Endothelial cell of umbilical vein (primary cell): ENCODE measurements at regions not wholly inside any gene's neighbourhood (a gene's known extent, or its start where the extent isn't known, plus 50 kb on each side); places are given as distances from the start of the nearest gene placed in this dataset.

Source experiments
- BruUV-seq: library from RNA; stranded (reverse); fragments of 400-500 nt; replicated peaks from 2 replicates; lab custom pipeline; 2021; lab: Mats Ljungman, UMichigan
- CTCF ChIA-PET: fragments of 300-600, 350-600 bp; sonication (Branson Sonifier 250); formaldehyde crosslinking; loops from one replicate; lab custom pipeline; 2021; ENCODE audit warnings: antibody characterized with exemption, inconsistent platforms; lab: Charles Lee
- POLR2A ChIA-PET: fragments of 300-600, 350-600 bp; sonication (Branson Sonifier 250); formaldehyde crosslinking; loops from one replicate; lab custom pipeline; 2021; ENCODE audit warnings: antibody characterized with exemption, inconsistent platforms; lab: Charles Lee
- DNase-seq: peaks from one replicate; pipeline ENCODE4 v3.0.0-alpha.2; 2011; ENCODE audit warnings: low read depth, low spot score
- FAIRE-seq: peaks from 2 replicates; lab custom pipeline; 2011; peaks lifted over from hg19 to GRCh38; lab: Jason Lieb, UNC
- H2AFZ ChIP-seq: 2 replicates; pipeline ENCODE4 v1.6.0; 2012; ENCODE audit warnings: low read depth, low read length, control low read depth, inconsistent platforms
- H3K27ac ChIP-seq: 2 replicates; pipeline ENCODE4 v1.5.1; 2011; ENCODE audit warnings: low read depth, mild to moderate bottlenecking, control low read depth, low read length, moderate library complexity; ENCODE audit not compliant: insufficient read depth
- H3K27me3 ChIP-seq, 2 experiments: 2 replicates each; pipeline versions ENCODE4 v1.6.0 to v1.6.1; 2011; ENCODE audit warnings: low read length in 2 of 2, mixed read lengths in 1 of 2; ENCODE audit not compliant: control insufficient read depth in 2 of 2, insufficient read depth in 2 of 2
- H3K36me3 ChIP-seq, 2 experiments: 2 replicates in 1 of 2; 3 replicates in 1 of 2; pipeline ENCODE4 v1.5.1; 2011; ENCODE audit warnings: low read length in 2 of 2, mild to moderate bottlenecking in 1 of 2, moderate library complexity in 1 of 2; ENCODE audit not compliant: control insufficient read depth in 2 of 2, insufficient read depth in 2 of 2; ENCODE audit errors: extremely low read depth in 1 of 2
- H3K4me1 ChIP-seq: 3 replicates; pipeline ENCODE4 v1.5.1; 2011; ENCODE audit warnings: mild to moderate bottlenecking, low read length; ENCODE audit not compliant: control insufficient read depth, insufficient read depth; ENCODE audit errors: extremely low read depth
- H3K4me2 ChIP-seq: 2 replicates; pipeline ENCODE4 v1.6.1; 2011; ENCODE audit warnings: low read length, control low read depth, mixed read lengths; ENCODE audit not compliant: insufficient read depth
- H3K4me3 ChIP-seq, 3 experiments: fragments of 200-600 bp in 1 of 3; sonication (generic), shearing (Covaris generic) in 1 of 3; replicated peaks in 1 of 3; 2 replicates each; pipeline ENCODE4 v1.5.1; 2011 to 2016; ENCODE audit warnings: control low read depth in 3 of 3, low read length in 3 of 3, mild to moderate bottlenecking in 2 of 3, inconsistent platforms in 1 of 3, low read depth in 1 of 3, moderate library complexity in 1 of 3; ENCODE audit not compliant: insufficient read depth in 1 of 3
- H3K79me2 ChIP-seq: 2 replicates; pipeline ENCODE4 v1.6.0; 2012; ENCODE audit warnings: low read length, inconsistent platforms; ENCODE audit not compliant: control insufficient read depth, insufficient read depth
- H3K9ac ChIP-seq: replicated peaks from 2 replicates; pipeline ENCODE3; 2011; ENCODE audit warnings: low read length, control low read depth; ENCODE audit not compliant: insufficient read depth; ENCODE audit errors: extremely low read depth
- H3K9me1 ChIP-seq: replicated peaks from 3 replicates; pipeline ENCODE4 v1.6.0; 2011; ENCODE audit warnings: mild to moderate bottlenecking, low read length; ENCODE audit not compliant: control insufficient read depth, insufficient read depth; ENCODE audit errors: extremely low read depth
- H3K9me3 ChIP-seq: replicated peaks from 2 replicates; pipeline ENCODE4 v1.5.1; 2012; ENCODE audit warnings: low read length, inconsistent platforms; ENCODE audit not compliant: control insufficient read depth, insufficient read depth
- H4K20me1 ChIP-seq: replicated peaks from 2 replicates; pipeline ENCODE3; 2011; ENCODE audit warnings: mild to moderate bottlenecking, low read length; ENCODE audit not compliant: control insufficient read depth, insufficient read depth; ENCODE audit errors: extremely low read depth
- CTCF ChIP-seq, 2 donors: IDR thresholded peaks; 1 replicate in 1 of 2; 2 replicates in 1 of 2; pipeline ENCODE4 v1.5.1; 2011; ENCODE audit warnings: low read length in 2 of 2, mild to moderate bottlenecking in 2 of 2, moderate library complexity in 2 of 2, control low read depth in 1 of 2, inconsistent platforms in 1 of 2, low read depth in 1 of 2; ENCODE audit not compliant: insufficient read depth in 1 of 2; ENCODE audit errors: extremely low read depth in 1 of 2
- EZH2 ChIP-seq: IDR thresholded peaks from 2 replicates; pipeline ENCODE4 v1.6.1; 2012; ENCODE audit warnings: borderline replicate concordance, low read depth, mild to moderate bottlenecking, moderate library complexity, low read length, inconsistent platforms; ENCODE audit not compliant: severe bottlenecking
- FOS ChIP-seq: IDR thresholded peaks from 2 replicates; pipeline ENCODE4 v1.6.1; 2011; ENCODE audit warnings: mild to moderate bottlenecking, low read length, moderate library complexity, borderline replicate concordance; ENCODE audit not compliant: insufficient read depth
- GATA2 ChIP-seq: IDR thresholded peaks from 2 replicates; pipeline ENCODE4 v1.7.0; 2011; ENCODE audit warnings: low read depth, mild to moderate bottlenecking, moderate library complexity, mixed read lengths, low read length; ENCODE audit not compliant: insufficient read length, insufficient read depth
- JUN ChIP-seq: IDR thresholded peaks from 2 replicates; pipeline ENCODE4 v1.6.1; 2011; ENCODE audit warnings: borderline replicate concordance, low read depth; ENCODE audit not compliant: insufficient read length, insufficient read depth
- MAX ChIP-seq: IDR thresholded peaks from 2 replicates; pipeline ENCODE4 v1.6.1; 2011; ENCODE audit not compliant: insufficient read depth, insufficient read length
- MYC ChIP-seq: IDR thresholded peaks from one replicate; pipeline ENCODE4 v1.6.1; 2011; ENCODE audit warnings: mild to moderate bottlenecking, low read depth, low read length
- POLR2A ChIP-seq: IDR thresholded peaks from 2 replicates; pipeline ENCODE4 v1.6.1; 2012; ENCODE audit warnings: low read depth, mild to moderate bottlenecking, control low read depth, low read length
- POLR2AphosphoS5 ChIP-seq: IDR thresholded peaks from 2 replicates; pipeline ENCODE4 v1.6.1; 2012; ENCODE audit warnings: low read depth, mild to moderate bottlenecking, control low read depth, low read length, moderate library complexity; ENCODE audit not compliant: insufficient read depth
- dilution Hi-C: fragments of 300-500 bp; cut with MboI; formaldehyde crosslinking; loops from one replicate; pipeline ENCODE4 v1.15.0; 2019; ENCODE audit warnings: low sequenced_read_pairs; ENCODE audit not compliant: extremely low pct_ligation_motif_present
- intact Hi-C: fragments of 100-400 bp; cut with micrococcal nuclease; formaldehyde crosslinking; loops from one replicate; pipeline ENCODE4 v1.10.0; 2022

GRCh38 chr2:65781756-65782155, 349.4 kb upstream of the SPRED2 start:
- no peaks in the 10 kb centered on the region for H3K79me2 ChIP-seq
- dilution Hi-C loops (no loop called here), intact Hi-C loops (no loop called here)
- FAIRE-seq (no peak), DNase-seq (no peak)
- no peak for TF ChIP-seq EZH2
- TF ChIP-seq MYC: no peak
- TF ChIP-seq FOS: no peak
- no peak for TF ChIP-seq POLR2AphosphoS5
- TF ChIP-seq POLR2A: no peak
- no peak for TF ChIP-seq CTCF (IDR thresholded peaks at IDR 0.05; ENCODE audit: extremely low read depth in 1 of 2, insufficient read depth in 1 of 2, low read depth in 1 of 2, low read length in 2 of 2)
- TF ChIP-seq GATA2: no peak
- no peak for TF ChIP-seq JUN
- TF ChIP-seq MAX: no peak
- POLR2A ChIA-PET: no interaction called here
- H3K4me2 ChIP-seq: no peak overlapping the region
- no peaks in the 10 kb centered on the region for H3K36me3 ChIP-seq
- H2AFZ ChIP-seq: no peak overlapping the region
- CTCF ChIA-PET: no interaction called here
- H3K4me1 ChIP-seq: no peaks in the 10 kb centered on the region
- no peaks in the 10 kb centered on the region for H3K27me3 ChIP-seq
- no peaks in the 10 kb centered on the region for H3K9me1 ChIP-seq
- H3K9ac ChIP-seq: no peak overlapping the region
- no peaks in the 10 kb centered on the region for H4K20me1 ChIP-seq
- no peak overlapping the region for H3K27ac ChIP-seq
- no peak overlapping the region for H3K4me3 ChIP-seq
- BruUV-seq: no TSS peak
- no peaks in the 10 kb centered on the region for H3K9me3 ChIP-seq
